ENCODE measurements at regions not wholly inside any gene's neighbourhood (a gene's known extent, or its start where the extent isn't known, plus 50 kb on each side); places are given as distances from the start of the nearest gene placed in this dataset.
A peak's percentile ranks its signal among the peaks of the same experiment; 100 is the strongest.

GRCh38 chr6:225121-225721, 67.1 kb upstream of the DUSP22 start (continued):
- TF ChIP-seq EGR1 (IDR thresholded peaks at IDR 0.05; ENCODE audit: borderline replicate concordance in 1 of 2, low read depth in 2 of 2, low read length in 2 of 2) = peak in 1 of 2 experiments; percentile 83; a peak in 2 of 3 replicates
- peak; percentile 63 for TF ChIP-seq POLR2A (IDR thresholded peaks at IDR 0.05; ENCODE audit: low read depth, low read length)
- peak in 1 of 2 experiments; percentile 96; a peak in 2 of 4 replicates for TF ChIP-seq ETV6 (conservative IDR thresholded peaks at IDR 0.05 in 1 of 2, IDR thresholded peaks at IDR 0.05 in 1 of 2; ENCODE audit: borderline replicate concordance in 1 of 2, low read depth in 1 of 2)
- peak; percentile 97 for TF ChIP-seq TCF12 (IDR thresholded peaks at IDR 0.05; ENCODE audit: low read depth, low read length)
- peak; percentile 52 for TF ChIP-seq GATAD2B (conservative IDR thresholded peaks at IDR 0.05; ENCODE audit: low read depth)
- TF ChIP-seq ATF7 (IDR thresholded peaks at IDR 0.05; ENCODE audit: low read depth) = peak; percentile 73
- TF ChIP-seq FOXM1 (IDR thresholded peaks at IDR 0.05; ENCODE audit: low read depth, low read length) = no peak
- TF ChIP-seq WRNIP1 (IDR thresholded peaks at IDR 0.05; ENCODE audit: borderline replicate concordance, low read depth, low read length) = 0 out of 2 replicates have a peak, but pooled peaks have one; percentile 50
- peak; percentile 39; the same call in 1 of the 2 replicates for TF ChIP-seq TAF1 (IDR thresholded peaks at IDR 0.05; ENCODE audit: borderline replicate concordance, low read depth, low read length)
- peak; percentile 61 for TF ChIP-seq CUX1 (IDR thresholded peaks at IDR 0.05; ENCODE audit: insufficient replicate concordance, low read depth, low read length)
- TF ChIP-seq CEBPB (IDR thresholded peaks at IDR 0.05; ENCODE audit: borderline replicate concordance in 1 of 2, low read depth in 2 of 2, low read length in 2 of 2) = no peak
- TF ChIP-seq BCL11A (IDR thresholded peaks at IDR 0.05; ENCODE audit: low read depth, low read length) = peak; percentile 80; the same call in 1 of the 2 replicates
- TF ChIP-seq TCF3 (IDR thresholded peaks at IDR 0.05; ENCODE audit: borderline replicate concordance, insufficient read depth, low read depth, low read length) = peak; percentile 96
- no peak; the same call in 1 of the 3 replicates for TF ChIP-seq POU2F2 (IDR thresholded peaks at IDR 0.05; ENCODE audit: borderline replicate concordance, low read depth, low read length)
- TF ChIP-seq SMAD5 (IDR thresholded peaks at IDR 0.05; ENCODE audit: low read depth) = peak; percentile 72; the same call in 1 of the 2 replicates
- 0 out of 6 replicates have a peak, but pooled peaks of 1 of the 3 experiments have one; percentile 1 for TF ChIP-seq CTCF (IDR thresholded peaks at IDR 0.05 in 2 of 3, conservative IDR thresholded peaks at IDR 0.05 in 1 of 3; ENCODE audit: control insufficient read depth in 2 of 3, extremely low read depth in 1 of 3, insufficient read depth in 1 of 3, low read depth in 3 of 3, low read length in 3 of 3)
- TF ChIP-seq EP300 (IDR thresholded peaks at IDR 0.05; ENCODE audit: borderline replicate concordance in 1 of 2, control insufficient read depth in 1 of 2, low read depth in 2 of 2, low read length in 2 of 2) = peak; percentile 59 to 71; a peak in 3 of 4 replicates
- TF ChIP-seq BHLHE40 (IDR thresholded peaks at IDR 0.05; ENCODE audit: borderline replicate concordance in 1 of 2, low read depth in 2 of 2, low read length in 1 of 2) = 0 out of 4 replicates have a peak, but pooled peaks of 1 of the 2 experiments have one; percentile 3
- TF ChIP-seq IKZF1 (conservative IDR thresholded peaks at IDR 0.05) = peak; percentile 95
- TF ChIP-seq SUPT20H (IDR thresholded peaks at IDR 0.05; ENCODE audit: borderline replicate concordance, control insufficient read depth, low read depth, low read length) = no peak
- 0 out of 2 replicates have a peak, but pooled peaks have one; percentile 71 for TF ChIP-seq NBN (IDR thresholded peaks at IDR 0.05)
- peak; percentile 87 for TF ChIP-seq TBL1XR1 (IDR thresholded peaks at IDR 0.05; ENCODE audit: low read depth, low read length)
- peak; percentile 85 for TF ChIP-seq ZBED1 (IDR thresholded peaks at IDR 0.05; ENCODE audit: borderline replicate concordance)
